ENCODE measurements at regions not wholly inside any gene's neighbourhood (a gene's known extent, or its start where the extent isn't known, plus 50 kb on each side); places are given as distances from the start of the nearest gene placed in this dataset.

- TF ChIP-seq POLR2AphosphoS5 (IDR thresholded peaks at IDR 0.05; ENCODE audit: low read depth, low read length) (no peak), POLR2A (IDR thresholded peaks at IDR 0.05; ENCODE audit: low read depth, low read length) (no peak), PAX5 (IDR thresholded peaks at IDR 0.05; ENCODE audit: insufficient read depth, low read length, severe bottlenecking) (no peak)
Measured at GRCh38 chr13:85930108-85930507, 130.9 kb upstream of the SLITRK6 start.

All from GM12891 (cell line).